GM10266 (cell line): ENCODE measurements at regions not wholly inside any gene's neighbourhood (a gene's known extent, or its start where the extent isn't known, plus 50 kb on each side); places are given as distances from the start of the nearest gene placed in this dataset.
"Not testable (repeated sequence)": the region's sequence is repeated elsewhere in the genome, so short reads cannot be mapped to it uniquely, and the experiment has no call there.

Experiments
- DNase-seq: peaks from one replicate; pipeline ENCODE4 v3.0.0; 2012; ENCODE audit errors: extremely low spot score
- CTCF ChIP-seq: IDR thresholded peaks from 2 replicates; pipeline ENCODE4 v1.5.1; 2012; ENCODE audit warnings: mild to moderate bottlenecking, low read depth; ENCODE audit not compliant: control insufficient read depth, insufficient read depth; ENCODE audit errors: missing control alignments

GRCh38 chr11:12600829-12601228 is 73.4 kb upstream of the TEAD1 start:
- DNase-seq: no peak
- TF ChIP-seq CTCF: no peak

GRCh38 chr11:12602421-12602820 is 71.8 kb upstream of the TEAD1 start:
- no peak for DNase-seq
- TF ChIP-seq CTCF: no peak

DNA sequence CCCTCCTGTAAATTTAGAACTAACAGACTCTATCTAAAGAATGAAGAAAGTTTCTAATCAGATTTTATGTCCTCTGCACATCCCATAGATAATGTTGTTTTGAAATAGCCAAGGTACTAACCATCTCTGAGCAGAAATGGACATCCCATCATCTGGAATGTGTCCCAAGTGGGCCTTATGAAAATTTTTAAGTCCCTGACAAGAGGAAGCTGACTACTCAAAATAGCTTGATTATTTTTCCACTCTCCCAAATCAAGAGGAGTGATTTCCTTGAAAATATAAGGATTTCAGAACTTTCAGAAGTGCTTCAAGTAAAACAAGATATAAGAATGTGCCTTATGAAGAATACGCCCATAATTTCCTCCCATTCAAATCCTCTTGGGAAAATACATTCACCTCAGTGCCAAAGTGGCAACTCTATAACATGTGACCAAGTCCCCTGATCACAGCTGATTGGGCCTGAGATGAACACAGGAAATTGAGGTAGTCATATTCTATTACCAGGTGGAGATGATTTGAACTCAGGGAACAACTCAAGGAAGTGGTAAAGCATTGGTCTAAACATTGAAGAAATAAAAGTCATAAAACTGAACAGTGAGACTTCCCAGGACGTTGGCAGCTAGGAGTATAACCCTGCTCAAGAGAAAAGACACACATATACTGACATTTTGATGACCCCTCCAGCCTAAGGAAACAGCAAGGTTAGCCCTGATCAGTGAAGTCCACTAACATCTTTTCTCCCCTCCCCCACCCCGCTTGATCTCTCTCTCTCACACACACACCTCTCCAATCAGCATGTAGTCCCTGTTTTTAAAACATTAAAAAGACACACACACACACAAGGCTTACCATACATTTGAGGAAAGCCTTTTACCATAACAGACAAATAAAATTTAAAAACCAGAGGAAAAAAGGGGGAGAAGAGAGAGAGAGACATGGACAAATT is 70.8 kb upstream of the TEAD1 start:
- DNase-seq: no peak
- TF ChIP-seq CTCF: no peak

DNA sequence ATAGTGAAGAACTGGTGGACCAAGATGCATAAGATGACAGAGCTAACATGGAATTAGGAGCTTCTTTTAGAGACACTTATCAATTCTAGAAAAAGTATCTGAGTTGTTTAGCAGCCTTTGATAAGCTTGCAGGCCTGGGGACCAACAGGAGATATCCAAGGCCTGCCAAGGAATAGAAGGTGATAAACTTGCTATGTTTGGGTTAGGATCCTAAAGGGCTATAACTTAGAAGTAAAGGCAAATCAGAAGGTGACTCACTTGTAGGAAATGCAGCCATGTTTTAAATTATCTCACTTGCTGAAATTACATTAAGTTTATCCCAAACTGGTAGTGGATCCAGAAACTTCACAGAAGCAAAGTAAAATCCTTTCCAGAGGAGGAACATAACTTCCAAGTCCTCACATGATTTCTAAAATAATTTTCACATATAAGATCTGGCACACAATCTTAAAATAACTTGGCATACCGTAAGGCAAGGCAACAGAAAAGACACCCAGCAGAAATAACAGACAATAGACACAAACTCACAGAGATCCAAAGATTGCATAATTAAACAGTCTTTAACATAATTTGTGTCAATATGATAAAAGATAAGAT is 69.6 kb upstream of the TEAD1 start:
- TF ChIP-seq CTCF: no peak
- no peak for DNase-seq

DNA sequence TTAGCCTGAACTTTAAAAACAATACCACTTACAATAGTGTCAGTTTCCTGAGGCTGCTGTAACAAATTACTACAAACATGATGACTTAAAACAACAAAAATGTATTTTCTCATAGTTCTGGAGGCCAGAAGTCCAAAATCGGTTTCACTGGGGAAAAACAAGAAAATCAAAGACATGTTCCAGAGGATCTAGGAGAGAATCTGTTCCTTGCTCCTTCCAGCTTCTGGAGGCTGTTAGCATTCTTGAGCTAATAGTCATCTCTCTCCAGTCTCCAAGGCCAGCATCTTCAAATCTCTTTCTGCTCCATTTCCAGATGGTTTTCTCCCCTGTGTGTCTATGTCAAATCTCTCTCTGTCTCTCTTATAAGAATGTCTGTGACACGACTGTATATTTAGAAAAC is 67.6 kb upstream of the TEAD1 start:
- no peak for DNase-seq
- no peak for TF ChIP-seq CTCF

- DNase-seq: not testable (repeated sequence)
Observed at GRCh38 chr11:12608678-12609077, 65.5 kb upstream of the TEAD1 start.

DNA sequence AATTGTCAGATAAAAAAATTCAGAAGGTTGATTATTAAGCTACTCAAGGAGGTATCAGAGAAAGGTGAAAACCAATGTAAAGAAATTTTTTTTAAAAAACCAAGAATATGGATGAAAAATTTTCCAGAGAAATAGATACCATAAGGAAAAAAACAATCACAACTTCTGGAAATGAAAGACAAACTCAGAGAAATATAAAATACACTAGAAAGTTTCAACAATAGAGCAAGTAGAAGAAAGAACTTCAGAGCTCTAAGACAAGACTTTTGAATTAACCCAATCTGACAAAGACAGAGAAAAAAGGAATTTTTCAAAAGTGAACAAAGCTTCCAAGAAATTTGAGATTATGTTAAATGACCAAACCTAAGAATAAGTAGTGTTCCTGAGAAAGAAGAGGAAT is 62.9 kb upstream of the TEAD1 start:
- no peak for TF ChIP-seq CTCF
- DNase-seq: no peak

DNA sequence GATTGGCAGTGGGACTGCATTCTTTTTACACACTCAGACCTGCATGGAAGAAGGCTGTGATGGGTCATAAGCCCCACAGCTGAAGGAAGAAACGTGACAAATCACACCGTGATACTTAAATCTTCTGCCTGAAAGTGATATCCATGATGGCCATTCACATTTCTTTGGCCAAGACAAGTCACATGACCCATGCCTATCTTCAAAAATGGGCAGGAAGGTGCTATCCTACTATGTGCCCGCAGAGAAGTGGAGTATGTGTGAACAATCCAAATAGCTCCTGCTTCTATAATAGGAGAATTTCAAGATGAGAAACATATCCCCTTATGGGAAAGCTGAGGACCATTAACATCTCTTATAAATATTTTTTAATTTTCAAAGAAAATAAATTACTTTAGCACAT is 56.6 kb upstream of the TEAD1 start:
- TF ChIP-seq CTCF: no peak
- DNase-seq: no peak
